ENCODE measurements at regions not wholly inside any gene's neighbourhood (a gene's known extent, or its start where the extent isn't known, plus 50 kb on each side); places are given as distances from the start of the nearest gene placed in this dataset.
"Not testable (repeated sequence)": the region's sequence is repeated elsewhere in the genome, so short reads cannot be mapped to it uniquely, and the experiment has no call there.

GRCh38 chr5:74396913-74397622 lies 243.5 kb downstream of the ENC1 start:
- no peak for DNase-seq

DNA sequence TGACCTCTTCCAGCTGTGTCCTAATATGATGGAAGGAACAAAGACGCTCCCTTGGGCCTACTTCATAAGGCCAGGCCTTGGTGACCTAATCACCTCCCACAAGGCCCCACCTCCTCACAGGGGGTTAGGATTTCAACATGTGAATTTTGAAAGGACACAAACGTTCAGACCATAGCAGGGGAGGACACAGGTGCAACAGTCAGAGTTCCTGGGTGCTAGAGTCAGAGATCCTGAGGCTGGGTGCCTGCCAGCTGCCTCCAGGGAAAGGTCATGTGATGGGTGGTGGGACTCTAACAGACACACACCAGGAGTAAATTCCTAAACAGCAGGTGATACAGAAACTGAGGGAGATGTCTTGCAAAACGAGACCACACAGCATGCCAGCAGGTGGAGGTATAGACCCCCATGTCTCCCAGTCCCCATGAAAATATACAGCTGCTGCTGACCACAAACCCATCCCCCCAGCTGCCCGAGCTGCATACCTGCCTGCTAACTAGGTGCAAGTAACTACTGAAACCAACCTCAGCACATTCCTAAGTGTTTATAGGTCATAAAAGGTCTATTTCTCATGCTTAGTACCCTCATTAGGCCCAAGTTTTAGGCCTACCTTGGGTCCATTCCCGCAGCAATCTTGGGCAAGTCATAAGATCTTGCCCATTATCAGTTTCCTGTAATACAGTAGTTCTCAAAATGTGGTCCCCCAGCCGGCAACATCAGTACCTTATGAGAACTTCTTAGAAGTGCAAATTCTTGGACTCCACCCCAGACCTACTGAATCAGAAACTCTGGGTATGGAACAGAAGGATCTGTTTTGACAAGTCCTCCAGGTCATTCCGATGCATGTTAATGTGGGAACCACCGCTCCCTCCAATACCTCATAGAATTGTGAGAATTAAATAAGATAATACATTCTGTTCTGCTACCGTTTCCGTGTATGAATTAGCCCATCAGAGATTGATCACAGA lies 245.3 kb downstream of the ENC1 start:
- no peak for DNase-seq

- no peak for DNase-seq
These were observed 246.0 kb downstream of the ENC1 start for GRCh38 chr5:74394528-74394915.

GRCh38 chr5:74393943-74394342 lies 246.6 kb downstream of the ENC1 start:
- no peak for DNase-seq

- DNase-seq: no peak
These were observed 247.7 kb downstream of the ENC1 start for GRCh38 chr5:74392711-74393351.

DNA sequence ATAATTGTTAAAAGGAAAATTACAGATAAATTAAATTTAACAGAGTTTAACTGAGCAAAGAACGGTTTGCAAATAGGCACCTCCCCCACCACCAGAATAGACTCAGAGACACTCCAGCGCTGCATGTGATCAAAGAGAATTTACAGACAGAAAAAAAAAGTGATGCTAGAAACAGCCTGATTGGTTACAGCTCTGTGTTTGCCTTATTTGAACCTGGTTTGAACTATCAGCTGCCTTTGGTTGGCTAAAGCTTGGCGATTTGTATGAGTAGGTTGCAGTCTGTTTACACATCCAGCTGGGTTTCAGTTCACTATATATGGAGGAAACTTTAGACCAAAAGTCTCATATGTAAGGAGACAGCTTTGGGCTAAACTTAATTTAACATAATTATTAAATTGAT lies 249.1 kb downstream of the ENC1 start:
- DNase-seq: no peak

DNA sequence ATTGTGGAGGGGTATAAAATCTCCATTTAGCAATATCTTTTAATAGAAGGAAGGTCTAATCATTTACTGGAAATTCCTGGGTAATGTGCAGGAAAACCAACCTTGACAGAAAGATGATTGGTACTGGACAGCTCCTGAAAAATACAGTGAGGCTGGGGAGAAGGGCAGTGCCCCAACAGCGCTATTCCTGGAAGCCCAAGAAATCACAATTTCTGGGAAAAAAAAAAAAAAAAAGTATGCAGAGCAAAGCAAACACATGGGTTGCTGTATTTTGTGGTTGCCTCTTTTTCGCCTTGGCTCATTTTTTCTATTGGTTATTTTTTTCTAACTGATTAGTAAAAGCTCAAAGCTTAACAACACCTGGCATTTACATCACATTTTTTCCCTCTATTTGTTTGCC lies 249.7 kb downstream of the ENC1 start:
- DNase-seq: no peak

- DNase-seq: no peak
These were observed 250.3 kb downstream of the ENC1 start for GRCh38 chr5:74390306-74390637.

DNA sequence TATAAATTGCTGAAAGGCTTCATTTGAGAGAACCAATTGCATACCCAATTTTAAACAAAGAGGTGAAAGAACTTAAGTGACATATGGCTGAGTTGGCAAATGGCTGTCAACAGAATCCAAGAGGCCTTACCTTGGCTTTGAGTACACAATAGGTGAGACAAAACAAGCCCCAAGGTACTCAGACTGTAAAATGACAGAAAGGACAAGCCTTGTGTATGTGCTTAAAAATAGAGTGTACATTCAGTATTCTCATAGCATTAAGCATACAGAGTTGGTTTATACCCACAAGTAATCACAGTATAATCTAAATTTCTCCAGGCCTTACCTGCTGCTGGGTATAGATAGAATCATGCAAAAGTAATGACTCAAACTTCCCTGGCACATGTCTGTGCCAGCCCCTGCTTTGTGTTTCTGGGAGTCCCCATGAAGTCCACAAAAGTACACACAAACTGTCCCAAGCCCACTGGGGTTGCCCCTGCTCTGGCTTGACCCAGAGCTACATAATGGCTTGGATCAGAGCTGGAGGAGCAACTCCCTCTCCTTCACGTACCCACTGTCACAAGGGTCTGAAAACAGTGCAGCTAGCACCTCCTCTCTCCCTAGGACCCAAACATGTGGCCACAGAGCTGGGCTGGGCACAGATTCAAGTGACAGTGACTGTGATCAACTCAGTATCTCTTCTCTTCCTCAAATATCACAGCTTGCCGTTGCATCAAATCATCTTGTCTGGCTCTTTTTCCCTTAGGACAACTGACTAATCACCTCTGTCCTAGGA lies 250.8 kb downstream of the ENC1 start:
- DNase-seq: no peak

DNA sequence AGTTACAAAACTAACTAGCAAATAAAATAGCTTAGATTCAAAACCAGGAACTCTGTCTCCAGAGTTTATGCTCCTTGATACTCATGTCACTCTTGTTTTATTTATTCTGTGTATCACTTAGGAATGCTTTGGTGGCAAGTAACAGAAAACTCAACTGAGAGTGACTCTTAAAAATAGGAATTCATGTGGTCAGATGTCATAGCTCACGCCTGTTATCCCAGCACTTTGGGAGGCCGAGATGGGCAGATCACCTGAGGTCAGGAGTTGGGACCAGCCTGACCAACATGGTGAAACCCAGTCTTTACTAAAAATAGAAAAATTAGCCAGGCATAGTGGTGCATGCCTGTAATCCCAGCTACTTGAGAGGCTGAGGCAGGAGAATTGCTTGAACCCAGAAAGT lies 252.1 kb downstream of the ENC1 start:
- not testable (repeated sequence) for DNase-seq

GRCh38 chr5:74386571-74387334 lies 253.8 kb downstream of the ENC1 start:
- no peak for DNase-seq

DNA sequence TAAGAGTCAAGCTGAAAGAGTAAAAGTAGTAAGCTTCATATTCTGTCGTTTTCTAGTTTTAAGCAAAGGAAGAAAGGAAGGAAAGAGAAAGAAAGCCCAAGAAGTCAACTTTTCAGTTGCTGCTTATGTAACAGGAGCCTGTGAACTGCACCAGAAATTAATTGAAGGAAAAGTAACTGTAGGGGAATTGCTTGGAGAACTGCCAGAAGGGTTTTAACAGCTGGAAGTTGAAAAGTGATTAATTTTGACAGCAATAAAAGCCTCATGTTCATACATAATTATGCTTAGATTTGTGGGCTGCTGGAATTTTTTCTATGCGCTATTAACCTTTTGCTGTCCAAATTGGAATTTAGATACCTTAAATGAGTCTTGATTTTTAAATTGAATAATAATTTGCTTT lies 255.7 kb downstream of the ENC1 start:
- no peak for DNase-seq

DNA sequence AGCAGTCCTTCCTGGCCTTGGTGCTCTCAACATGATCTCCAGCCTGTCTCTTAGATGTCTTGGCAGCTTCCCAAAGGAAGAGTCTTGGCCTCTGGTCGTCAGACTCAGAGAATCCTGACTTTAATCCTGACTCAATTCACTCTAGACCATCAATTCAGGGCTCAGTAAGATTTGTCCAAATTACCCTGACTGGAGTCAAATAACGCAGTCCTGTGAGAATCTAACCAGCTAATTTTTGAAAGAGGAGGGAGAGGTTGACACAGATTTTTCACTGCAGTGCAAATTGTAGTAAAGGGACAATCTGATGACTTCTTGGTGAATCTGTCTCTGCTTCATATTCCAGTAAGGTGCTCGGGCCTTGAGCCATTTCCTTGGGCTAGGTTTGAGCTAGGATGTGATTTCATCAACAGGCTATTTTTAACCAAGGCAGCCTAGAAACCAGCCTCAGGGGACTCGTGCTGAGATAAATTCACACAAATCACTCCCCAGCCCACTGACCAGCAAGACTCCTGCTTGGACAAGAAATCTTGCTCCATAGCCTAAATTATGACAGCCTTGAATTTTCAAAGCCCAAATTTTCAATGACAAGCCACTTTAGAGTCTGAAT lies 257.4 kb downstream of the ENC1 start:
- DNase-seq: no peak

DNA sequence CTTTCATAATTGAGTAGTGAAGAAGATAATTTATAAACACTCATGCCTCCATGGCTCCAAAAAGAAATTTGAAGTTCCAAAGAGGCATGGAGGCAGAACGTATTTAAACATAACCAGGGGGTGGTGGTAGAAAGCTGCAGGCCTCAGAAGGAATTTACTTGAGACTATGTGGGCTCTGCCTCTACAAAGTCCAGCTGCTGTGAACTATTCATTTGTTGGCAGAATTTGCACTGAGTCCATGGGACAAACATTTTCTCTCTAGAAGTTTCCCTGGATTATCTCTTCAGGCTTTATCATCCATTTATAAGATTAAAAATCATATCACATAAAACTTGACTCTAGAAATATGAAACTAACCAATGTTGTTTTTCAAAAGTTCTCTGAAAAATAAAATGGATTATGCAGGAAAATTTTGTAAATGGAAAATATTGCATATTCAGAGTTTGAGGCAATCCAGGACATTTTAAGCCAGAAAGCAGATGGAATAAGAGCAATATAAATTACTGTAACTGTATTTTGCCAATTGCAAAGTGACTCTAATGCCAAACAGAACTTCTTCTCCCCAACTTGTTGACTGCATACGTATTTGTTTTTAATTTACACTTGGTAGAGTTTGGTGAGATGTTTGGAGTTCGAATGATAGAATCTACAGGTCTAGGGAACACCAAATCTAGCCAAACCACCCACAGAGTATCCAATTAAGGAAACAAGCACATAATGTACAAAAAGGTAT lies 258.2 kb downstream of the ENC1 start:
- no peak for DNase-seq

- DNase-seq: no peak
These were observed 260.3 kb downstream of the ENC1 start for GRCh38 chr5:74380193-74380592.

DNA sequence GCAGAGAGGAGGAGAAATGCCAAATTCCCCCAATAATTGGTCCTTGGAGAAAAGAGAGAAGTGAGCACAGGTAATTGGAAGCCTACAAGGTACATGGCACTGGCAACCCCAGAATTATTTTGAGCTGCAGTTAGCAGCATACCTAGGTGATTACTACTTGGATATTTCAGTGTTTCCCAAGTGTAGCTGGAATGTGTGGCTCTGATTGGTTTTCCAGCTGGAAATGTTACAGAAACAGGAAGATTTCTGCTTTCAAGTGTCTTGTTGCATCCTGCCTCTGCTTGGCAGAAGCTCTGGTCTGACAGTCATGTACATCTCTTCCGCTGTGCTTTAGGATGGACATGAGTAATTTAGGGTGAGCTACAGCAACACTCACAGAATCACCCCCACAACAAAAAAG lies 262.1 kb downstream of the ENC1 start:
- DNase-seq: no peak

- DNase-seq: no peak
These were observed 264.3 kb downstream of the ENC1 start for GRCh38 chr5:74376187-74376586.

- no peak for DNase-seq
These were observed 265.3 kb downstream of the ENC1 start for GRCh38 chr5:74375271-74375670.

GRCh38 chr5:74374656-74375055 lies 265.9 kb downstream of the ENC1 start:
- no peak for DNase-seq

GRCh38 chr5:74373076-74373475 lies 267.5 kb downstream of the ENC1 start:
- no peak for DNase-seq

DNA sequence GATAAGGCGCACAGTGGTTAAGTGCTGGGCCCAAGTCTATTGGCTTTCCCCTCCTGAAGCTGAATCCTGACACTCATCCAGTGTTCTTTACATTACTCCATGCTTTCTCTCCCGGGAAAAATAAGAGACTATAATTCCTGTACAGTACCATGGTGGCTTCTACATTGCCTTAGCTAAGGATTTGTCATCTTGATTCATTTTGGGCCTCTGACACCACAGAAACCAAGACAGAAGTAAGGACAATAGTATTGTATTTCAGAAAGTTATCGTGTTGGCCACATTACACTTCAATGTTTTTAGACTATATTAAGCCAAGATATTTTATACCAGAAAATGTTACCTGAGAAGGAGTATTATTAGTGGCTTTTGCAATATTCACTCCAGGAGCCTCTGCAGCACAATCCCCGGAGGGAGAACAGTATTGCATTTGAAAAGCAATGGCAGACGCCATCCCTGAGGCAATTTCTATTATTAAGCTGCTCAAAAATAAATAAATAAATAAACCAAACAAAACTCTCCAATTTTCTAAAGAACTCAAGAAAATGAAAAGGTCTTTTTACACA lies 267.9 kb downstream of the ENC1 start:
- no peak for DNase-seq
